Astrocyte (in vitro differentiated cells and primary cell): ENCODE measurements at regions not wholly inside any gene's neighbourhood (a gene's known extent, or its start where the extent isn't known, plus 50 kb on each side); places are given as distances from the start of the nearest gene placed in this dataset.
"Not testable (repeated sequence)": the region's sequence is repeated elsewhere in the genome, so short reads cannot be mapped to it uniquely, and the experiment has no call there.

ENCODE experiments used
- EZH2 ChIP-seq: IDR thresholded peaks from 2 replicates; pipeline ENCODE4 v1.6.1; 2012; ENCODE audit warnings: mild to moderate bottlenecking, low read length, inconsistent platforms; ENCODE audit not compliant: insufficient read depth
- TF ChIP-seq, protein P1 (sequence below): IDR thresholded peaks from 2 replicates; pipeline ENCODE4 v1.5.1; 2011; ENCODE audit warnings: low read depth, mild to moderate bottlenecking, inconsistent platforms, low read length, moderate library complexity; ENCODE audit not compliant: insufficient read depth

DNA sequence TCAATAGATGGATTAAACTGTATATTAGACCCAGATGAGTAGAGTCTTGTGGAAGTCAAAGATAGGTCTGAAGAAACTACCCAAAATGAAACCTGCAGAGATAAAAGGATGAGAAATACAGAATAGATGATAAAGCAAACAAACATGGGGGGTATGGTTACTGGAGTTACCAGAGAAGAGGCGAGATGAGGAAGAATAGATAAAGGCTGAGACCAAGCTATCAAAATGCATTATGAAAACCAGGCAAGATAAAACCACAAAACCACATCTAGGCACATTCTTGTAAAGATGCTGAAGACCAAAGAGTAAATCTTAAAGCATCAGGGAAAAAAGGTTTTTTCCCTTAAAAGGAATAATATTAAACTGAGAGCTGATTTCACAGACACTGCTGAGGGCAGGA is 271.8 kb upstream of the NBPF12 start:
- TF ChIP-seq, protein P1, sequence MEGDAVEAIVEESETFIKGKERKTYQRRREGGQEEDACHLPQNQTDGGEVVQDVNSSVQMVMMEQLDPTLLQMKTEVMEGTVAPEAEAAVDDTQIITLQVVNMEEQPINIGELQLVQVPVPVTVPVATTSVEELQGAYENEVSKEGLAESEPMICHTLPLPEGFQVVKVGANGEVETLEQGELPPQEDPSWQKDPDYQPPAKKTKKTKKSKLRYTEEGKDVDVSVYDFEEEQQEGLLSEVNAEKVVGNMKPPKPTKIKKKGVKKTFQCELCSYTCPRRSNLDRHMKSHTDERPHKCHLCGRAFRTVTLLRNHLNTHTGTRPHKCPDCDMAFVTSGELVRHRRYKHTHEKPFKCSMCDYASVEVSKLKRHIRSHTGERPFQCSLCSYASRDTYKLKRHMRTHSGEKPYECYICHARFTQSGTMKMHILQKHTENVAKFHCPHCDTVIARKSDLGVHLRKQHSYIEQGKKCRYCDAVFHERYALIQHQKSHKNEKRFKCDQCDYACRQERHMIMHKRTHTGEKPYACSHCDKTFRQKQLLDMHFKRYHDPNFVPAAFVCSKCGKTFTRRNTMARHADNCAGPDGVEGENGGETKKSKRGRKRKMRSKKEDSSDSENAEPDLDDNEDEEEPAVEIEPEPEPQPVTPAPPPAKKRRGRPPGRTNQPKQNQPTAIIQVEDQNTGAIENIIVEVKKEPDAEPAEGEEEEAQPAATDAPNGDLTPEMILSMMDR = not testable (repeated sequence)
- TF ChIP-seq EZH2 = not testable (repeated sequence)
